ENCODE measurements at regions not wholly inside any gene's neighbourhood (a gene's known extent, or its start where the extent isn't known, plus 50 kb on each side); places are given as distances from the start of the nearest gene placed in this dataset.

- TF ChIP-seq MAFG (CRISPR knock-in tag; IDR thresholded peaks at IDR 0.05): no peak
- TF ChIP-seq ZNF839 (CRISPR knock-in tag; IDR thresholded peaks at IDR 0.05; ENCODE audit: borderline replicate concordance): no peak
- no peak for TF ChIP-seq CBX2 (IDR thresholded peaks at IDR 0.05; ENCODE audit: low read depth, low read length)
- TF ChIP-seq CBX2 (CRISPR knock-in tag; IDR thresholded peaks at IDR 0.05; ENCODE audit: low read depth): no peak
- no peak for TF ChIP-seq ZSCAN29 (CRISPR knock-in tag; conservative IDR thresholded peaks at IDR 0.05)
These were observed 182.5 kb upstream of the OSR1 start for GRCh38 chr2:19540739-19541525.

Data from HepG2 (cell line).